ENCODE measurements at regions not wholly inside any gene's neighbourhood (a gene's known extent, or its start where the extent isn't known, plus 50 kb on each side); places are given as distances from the start of the nearest gene placed in this dataset.

DNA sequence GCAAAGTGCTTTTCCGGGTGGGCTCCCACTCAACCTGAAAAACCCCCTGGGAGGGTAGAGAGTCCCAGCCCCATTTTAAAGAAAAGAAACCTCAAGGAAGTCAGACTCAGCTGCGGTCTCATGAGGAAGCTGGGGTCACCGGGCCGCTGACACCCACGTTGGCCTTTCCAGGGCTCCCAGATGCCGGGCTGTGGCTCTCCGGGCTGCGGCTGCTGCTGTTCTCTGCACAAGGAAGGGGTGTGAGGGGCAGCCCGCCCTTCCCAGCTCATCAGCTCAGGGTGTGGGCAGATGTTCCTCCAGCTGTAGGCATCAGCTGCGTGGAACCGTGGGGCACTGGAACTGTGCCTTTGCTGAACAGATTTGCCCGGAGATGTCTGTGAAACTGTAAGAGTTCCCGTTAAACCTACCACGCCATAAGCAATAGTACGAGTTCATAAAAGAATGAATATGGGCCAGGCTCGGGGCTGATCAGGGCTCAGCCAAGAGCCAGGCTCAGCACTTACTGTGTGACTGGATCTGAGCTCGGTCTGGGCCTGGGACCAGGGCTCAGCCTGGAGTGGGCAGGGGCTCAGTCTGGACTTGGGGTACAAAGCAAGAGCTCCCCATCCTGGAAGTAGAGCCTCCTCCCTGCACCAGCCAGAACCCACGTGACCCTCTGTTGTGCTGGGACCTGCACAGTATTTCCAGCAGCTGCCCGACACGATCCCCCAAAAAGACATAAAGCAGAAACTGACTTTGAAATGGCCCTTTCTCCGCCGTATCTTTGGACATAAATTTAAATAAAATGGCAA lies 130.2 kb upstream of the PPP1R26 start:
- intact Hi-C loops (cut with DNase I; ENCODE audit: low total_unique reads): no loop called here
- Histone ChIP-seq H3K4me3 (no peak overlapping the region), H3K4me1 (no peaks in the 10 kb centered on the region), H3K9me3 (no peaks in the 10 kb centered on the region), H3K36me3 (ENCODE audit: low read depth, missing control alignments) (no peaks in the 10 kb centered on the region), H3K27me3 (no peaks in the 10 kb centered on the region), H3K27ac (no peak overlapping the region)
- 82% methylated on average over 15 to 22 of the region's 22 CpGs for WGBS, 2 donors
- no peak for DNase-seq
- TF ChIP-seq, protein P1, sequence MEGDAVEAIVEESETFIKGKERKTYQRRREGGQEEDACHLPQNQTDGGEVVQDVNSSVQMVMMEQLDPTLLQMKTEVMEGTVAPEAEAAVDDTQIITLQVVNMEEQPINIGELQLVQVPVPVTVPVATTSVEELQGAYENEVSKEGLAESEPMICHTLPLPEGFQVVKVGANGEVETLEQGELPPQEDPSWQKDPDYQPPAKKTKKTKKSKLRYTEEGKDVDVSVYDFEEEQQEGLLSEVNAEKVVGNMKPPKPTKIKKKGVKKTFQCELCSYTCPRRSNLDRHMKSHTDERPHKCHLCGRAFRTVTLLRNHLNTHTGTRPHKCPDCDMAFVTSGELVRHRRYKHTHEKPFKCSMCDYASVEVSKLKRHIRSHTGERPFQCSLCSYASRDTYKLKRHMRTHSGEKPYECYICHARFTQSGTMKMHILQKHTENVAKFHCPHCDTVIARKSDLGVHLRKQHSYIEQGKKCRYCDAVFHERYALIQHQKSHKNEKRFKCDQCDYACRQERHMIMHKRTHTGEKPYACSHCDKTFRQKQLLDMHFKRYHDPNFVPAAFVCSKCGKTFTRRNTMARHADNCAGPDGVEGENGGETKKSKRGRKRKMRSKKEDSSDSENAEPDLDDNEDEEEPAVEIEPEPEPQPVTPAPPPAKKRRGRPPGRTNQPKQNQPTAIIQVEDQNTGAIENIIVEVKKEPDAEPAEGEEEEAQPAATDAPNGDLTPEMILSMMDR (IDR thresholded peaks at IDR 0.05): no peak
- TF ChIP-seq POLR2A (IDR thresholded peaks at IDR 0.05): no peak

DNA sequence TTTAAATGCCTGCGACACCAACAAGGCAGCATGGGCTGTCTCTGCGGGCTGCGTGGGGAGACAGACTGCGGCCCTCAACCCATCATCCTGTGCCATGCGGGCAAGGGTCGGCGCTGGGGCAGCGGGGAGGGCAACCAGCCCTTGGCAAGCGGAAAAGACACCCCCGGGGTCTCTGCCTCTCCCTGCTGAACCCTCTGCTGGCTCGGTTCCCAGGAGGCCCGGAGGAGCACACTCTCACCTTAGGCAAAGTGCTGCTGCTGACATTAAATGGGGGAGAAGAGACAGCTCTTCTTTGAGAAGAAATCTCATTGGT lies 129.6 kb upstream of the PPP1R26 start:
- Histone ChIP-seq H3K4me3 (no peak overlapping the region), H3K4me1 (no peaks in the 10 kb centered on the region), H3K27me3 (no peaks in the 10 kb centered on the region), H3K9me3 (no peaks in the 10 kb centered on the region), H3K36me3 (ENCODE audit: low read depth, missing control alignments) (no peaks in the 10 kb centered on the region), H3K27ac (no peak overlapping the region)
- WGBS, 2 donors: 66 to 72% methylated on average over 8 to 12 of the region's 12 CpGs
- DNase-seq: no peak
- TF ChIP-seq, protein P1 (IDR thresholded peaks at IDR 0.05): no peak
- no peak for TF ChIP-seq POLR2A (IDR thresholded peaks at IDR 0.05)
- intact Hi-C loops (cut with DNase I; ENCODE audit: low total_unique reads): no loop called here

DNA sequence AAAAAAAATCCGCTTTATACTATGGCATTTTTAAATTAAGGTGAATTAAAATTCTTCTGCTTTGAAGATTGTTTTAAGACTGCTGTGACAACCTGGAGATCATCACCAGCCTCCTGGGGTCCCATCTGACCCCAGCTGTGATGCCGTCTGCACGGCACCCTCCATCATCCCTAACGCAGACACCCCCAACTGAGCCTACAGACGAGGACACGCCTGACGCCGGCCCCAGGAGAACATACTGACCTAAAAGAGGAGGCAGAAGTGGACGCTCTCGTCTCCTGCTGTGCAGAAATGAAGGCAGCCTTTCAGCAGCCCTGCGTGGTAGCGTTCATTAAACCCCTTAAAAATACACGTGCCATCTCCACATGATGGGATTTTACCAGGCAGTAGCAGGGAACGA lies 125.6 kb upstream of the PPP1R26 start:
- no peak for DNase-seq
- no peaks in the 10 kb centered on the region for H3K36me3 ChIP-seq (ENCODE audit: low read depth, missing control alignments)
- no peaks in the 10 kb centered on the region for H3K9me3 ChIP-seq
- H3K4me3 ChIP-seq: no peak overlapping the region
- intact Hi-C loops (cut with DNase I; ENCODE audit: low total_unique reads): no loop called here
- no peak overlapping the region for H3K27ac ChIP-seq
- H3K4me1 ChIP-seq: no peaks in the 10 kb centered on the region
- WGBS, 2 donors: 88 to 94% methylated on average over 14 of the region's 14 CpGs
- no peaks in the 10 kb centered on the region for H3K27me3 ChIP-seq
- TF ChIP-seq, protein P1 (IDR thresholded peaks at IDR 0.05): no peak
- no peak for TF ChIP-seq POLR2A (IDR thresholded peaks at IDR 0.05)

DNA sequence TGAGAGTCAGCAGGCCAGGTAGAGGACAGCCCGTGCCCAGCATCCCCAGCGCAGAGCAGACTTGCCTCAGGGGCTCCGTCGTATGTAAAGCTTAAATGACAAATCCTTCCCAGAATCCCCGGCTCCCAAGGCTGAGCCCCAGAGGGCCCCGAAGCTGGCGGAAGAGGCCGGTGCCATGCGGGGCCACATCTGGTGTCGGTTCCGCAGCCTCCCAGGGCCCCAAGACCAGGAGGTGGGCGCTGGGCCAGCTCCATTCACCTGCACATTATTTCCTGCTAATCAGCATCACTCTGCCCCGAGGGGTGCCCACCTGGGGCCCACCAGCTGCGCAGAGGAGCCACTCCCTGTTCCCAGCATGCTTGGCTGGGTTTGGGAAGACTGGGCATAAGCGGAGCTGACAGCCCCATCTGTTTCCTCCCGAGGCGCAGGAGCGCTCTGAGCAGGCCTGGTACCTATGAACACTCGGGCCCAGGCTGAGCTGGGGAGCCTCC lies 124.0 kb upstream of the PPP1R26 start:
- TF ChIP-seq POLR2A (IDR thresholded peaks at IDR 0.05): no peak
- TF ChIP-seq, protein P1 (IDR thresholded peaks at IDR 0.05): no peak
- Histone ChIP-seq H3K9me3 (no peaks in the 10 kb centered on the region), H3K27ac (no peak overlapping the region), H3K27me3 (no peaks in the 10 kb centered on the region), H3K36me3 (ENCODE audit: low read depth, missing control alignments) (no peaks in the 10 kb centered on the region), H3K4me1 (no peaks in the 10 kb centered on the region), H3K4me3 (no peak overlapping the region)
- intact Hi-C loops (cut with DNase I; ENCODE audit: low total_unique reads): no loop called here
- DNase-seq: no peak
- 85 to 94% methylated on average over 8 to 19 of the region's 19 CpGs for WGBS, 2 donors

DNA sequence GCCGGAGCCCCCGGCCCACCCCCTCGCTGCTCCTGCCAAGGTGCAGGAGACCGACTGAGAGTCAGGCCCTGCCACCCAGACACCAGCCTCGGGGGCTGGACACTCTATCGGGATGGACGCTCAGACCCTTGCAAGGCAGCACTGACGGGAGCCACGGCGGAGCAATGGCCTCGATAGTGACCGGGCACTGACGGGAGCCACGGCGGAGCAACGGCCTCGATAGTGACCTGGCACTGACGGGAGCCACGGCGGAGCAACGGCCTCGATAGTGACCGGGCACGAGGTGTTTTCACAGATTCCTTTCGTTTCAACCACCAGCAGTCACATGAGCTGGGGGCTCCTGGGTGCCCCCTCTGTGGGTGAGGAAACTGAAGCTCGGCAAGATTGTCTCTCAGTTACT lies 123.6 kb upstream of the PPP1R26 start:
- Histone ChIP-seq H3K9me3 (no peaks in the 10 kb centered on the region), H3K36me3 (ENCODE audit: low read depth, missing control alignments) (no peaks in the 10 kb centered on the region), H3K4me3 (no peak overlapping the region), H3K27me3 (no peaks in the 10 kb centered on the region), H3K4me1 (no peaks in the 10 kb centered on the region), H3K27ac (no peak overlapping the region)
- TF ChIP-seq, protein P1 (IDR thresholded peaks at IDR 0.05): no peak
- TF ChIP-seq POLR2A (IDR thresholded peaks at IDR 0.05): no peak
- 85 to 93% methylated on average over 10 to 26 of the region's 26 CpGs for WGBS, 2 donors
- DNase-seq: no peak
- intact Hi-C loops (cut with DNase I; ENCODE audit: low total_unique reads): no loop called here
